DOHH2 (cell line): ENCODE measurements at regions not wholly inside any gene's neighbourhood (a gene's known extent, or its start where the extent isn't known, plus 50 kb on each side); places are given as distances from the start of the nearest gene placed in this dataset.

Experiments
- CTCF ChIP-seq: fragments of 200-600 bp; sonication (generic); IDR thresholded peaks from one replicate; pipeline ENCODE4 v1.5.1; 2014; ENCODE audit warnings: antibody characterized with exemption, mild to moderate bottlenecking, low read depth, low read length; ENCODE audit not compliant: poor library complexity, severe bottlenecking
- EZH2phosphoT487 ChIP-seq: fragments of 200-600 bp; sonication (generic); IDR thresholded peaks from 2 replicates; pipeline ENCODE4 v1.6.1; 2017; ENCODE audit warnings: borderline replicate concordance, mild to moderate bottlenecking, antibody characterized with exemption, low read length, moderate library complexity, mixed read lengths

- TF ChIP-seq CTCF = no peak
- no peak for TF ChIP-seq EZH2phosphoT487
Observed at GRCh38 chr5:85168474-85168873, 783.8 kb upstream of the EDIL3 start.
